ENCODE measurements at regions not wholly inside any gene's neighbourhood (a gene's known extent, or its start where the extent isn't known, plus 50 kb on each side); places are given as distances from the start of the nearest gene placed in this dataset.

DNA sequence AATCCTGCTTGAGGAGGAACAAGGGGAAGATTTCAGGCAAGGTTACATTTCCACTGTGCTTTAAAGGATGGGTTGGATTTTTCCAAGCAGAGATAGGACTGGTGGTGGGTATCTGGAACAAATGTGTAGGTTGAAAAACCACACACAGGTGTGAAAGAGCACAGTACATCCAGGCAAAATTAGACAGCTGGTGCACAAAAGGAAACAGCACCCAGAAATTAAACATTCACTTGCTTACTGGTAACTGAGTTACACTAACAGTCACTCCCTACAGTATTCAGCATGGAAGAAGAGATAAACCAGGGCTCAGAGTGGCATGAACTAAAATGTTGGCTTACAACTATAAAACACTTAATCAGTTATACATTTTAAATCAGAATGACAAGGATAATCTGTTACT is 81.5 kb upstream of the RASEF start (continued):
- TF ChIP-seq ETS1 (IDR thresholded peaks at IDR 0.05) (no peak), EZH2phosphoT487 (IDR thresholded peaks at IDR 0.05; ENCODE audit: unreplicated experiment) (no peak), NANOG (IDR thresholded peaks at IDR 0.05; ENCODE audit: borderline replicate concordance) (no peak), ZNF114 (CRISPR knock-in tag; IDR thresholded peaks at IDR 0.05) (no peak), ZNF462 (CRISPR knock-in tag; IDR thresholded peaks at IDR 0.05) (no peak), JUNB (IDR thresholded peaks at IDR 0.05; ENCODE audit: unreplicated experiment) (no peak)

DNA sequence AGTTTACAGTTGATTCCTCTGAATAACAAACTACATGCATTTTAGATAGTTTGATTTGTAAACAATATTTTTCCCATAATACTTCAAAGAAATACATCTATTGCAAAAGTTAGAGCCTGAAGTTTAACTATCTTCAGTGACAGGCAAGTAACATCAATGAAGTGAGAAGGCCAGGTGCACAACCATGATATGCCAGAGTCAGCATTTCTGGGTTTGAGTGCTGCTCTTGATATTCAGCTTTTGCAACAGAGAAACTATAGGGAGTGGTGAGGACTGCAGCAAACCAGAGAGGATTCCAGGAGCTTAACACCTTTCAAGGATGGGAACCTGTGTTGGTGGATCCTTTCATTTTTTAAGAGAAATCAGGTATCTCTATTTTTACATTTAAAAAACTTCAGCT is 79.4 kb upstream of the RASEF start:
- Histone ChIP-seq H3K4me2 (no peak overlapping the region), H3K4me3 (no peak overlapping the region), H3K36me3 (ENCODE audit: insufficient read depth) (no peaks in the 10 kb centered on the region), H2AFZ (no peak overlapping the region), H3K27me3 (ENCODE audit: insufficient read depth) (no peaks in the 10 kb centered on the region), H3F3A (replicated peaks; ENCODE audit: low read depth) (no peaks in the 10 kb centered on the region), H3K27ac (ENCODE audit: low read depth) (no peak overlapping the region), H3K4me1 (ENCODE audit: insufficient read depth) (no peaks in the 10 kb centered on the region), H3K79me2 (replicated peaks; ENCODE audit: insufficient read depth) (no peaks in the 10 kb centered on the region), H4K20me1 (replicated peaks; ENCODE audit: insufficient read depth) (no peaks in the 10 kb centered on the region), H3K9me2 (ENCODE audit: insufficient read depth) (no peaks in the 10 kb centered on the region)
- Mint-ChIP-seq H3K4me3 (no peak overlapping the region), H3K27ac (no peak overlapping the region), H3K9me3 (no peaks in the 10 kb centered on the region), H3K4me1 (no peaks in the 10 kb centered on the region), H3K36me3 (ENCODE audit: low read depth) (no peaks in the 10 kb centered on the region), H3K27me3 (ENCODE audit: insufficient read depth, low read depth, poor library complexity) (peaks cover 3% of the 10 kb centered on the region)
- DNase-seq (ENCODE audit: low spot score) (no peak), ATAC-seq (no peak)
- TF ChIP-seq ZNF331 (CRISPR knock-in tag; IDR thresholded peaks at IDR 0.05; ENCODE audit: low read depth) (no peak), EZH2phosphoT487 (IDR thresholded peaks at IDR 0.05; ENCODE audit: unreplicated experiment) (no peak), CREB1 (CRISPR knock-in tag; IDR thresholded peaks at IDR 0.05; ENCODE audit: low read depth) (no peak)
- TF ChIP-seq, protein P1, sequence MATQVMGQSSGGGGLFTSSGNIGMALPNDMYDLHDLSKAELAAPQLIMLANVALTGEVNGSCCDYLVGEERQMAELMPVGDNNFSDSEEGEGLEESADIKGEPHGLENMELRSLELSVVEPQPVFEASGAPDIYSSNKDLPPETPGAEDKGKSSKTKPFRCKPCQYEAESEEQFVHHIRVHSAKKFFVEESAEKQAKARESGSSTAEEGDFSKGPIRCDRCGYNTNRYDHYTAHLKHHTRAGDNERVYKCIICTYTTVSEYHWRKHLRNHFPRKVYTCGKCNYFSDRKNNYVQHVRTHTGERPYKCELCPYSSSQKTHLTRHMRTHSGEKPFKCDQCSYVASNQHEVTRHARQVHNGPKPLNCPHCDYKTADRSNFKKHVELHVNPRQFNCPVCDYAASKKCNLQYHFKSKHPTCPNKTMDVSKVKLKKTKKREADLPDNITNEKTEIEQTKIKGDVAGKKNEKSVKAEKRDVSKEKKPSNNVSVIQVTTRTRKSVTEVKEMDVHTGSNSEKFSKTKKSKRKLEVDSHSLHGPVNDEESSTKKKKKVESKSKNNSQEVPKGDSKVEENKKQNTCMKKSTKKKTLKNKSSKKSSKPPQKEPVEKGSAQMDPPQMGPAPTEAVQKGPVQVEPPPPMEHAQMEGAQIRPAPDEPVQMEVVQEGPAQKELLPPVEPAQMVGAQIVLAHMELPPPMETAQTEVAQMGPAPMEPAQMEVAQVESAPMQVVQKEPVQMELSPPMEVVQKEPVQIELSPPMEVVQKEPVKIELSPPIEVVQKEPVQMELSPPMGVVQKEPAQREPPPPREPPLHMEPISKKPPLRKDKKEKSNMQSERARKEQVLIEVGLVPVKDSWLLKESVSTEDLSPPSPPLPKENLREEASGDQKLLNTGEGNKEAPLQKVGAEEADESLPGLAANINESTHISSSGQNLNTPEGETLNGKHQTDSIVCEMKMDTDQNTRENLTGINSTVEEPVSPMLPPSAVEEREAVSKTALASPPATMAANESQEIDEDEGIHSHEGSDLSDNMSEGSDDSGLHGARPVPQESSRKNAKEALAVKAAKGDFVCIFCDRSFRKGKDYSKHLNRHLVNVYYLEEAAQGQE (IDR thresholded peaks at IDR 0.05; ENCODE audit: unreplicated experiment) = no peak
